GM10248 (cell line): ENCODE measurements at regions not wholly inside any gene's neighbourhood (a gene's known extent, or its start where the extent isn't known, plus 50 kb on each side); places are given as distances from the start of the nearest gene placed in this dataset.

Source experiments
- CTCF ChIA-PET: fragments of 300-600 bp; sonication (Branson Sonifier 250); formaldehyde crosslinking; extraction: SDS; loops from one replicate; lab custom pipeline; 2021; ENCODE audit warnings: antibody characterized with exemption; lab: Yijun Ruan, JAX
- POLR2A ChIA-PET: fragments of 350-650 bp; sonication (Branson Sonifier 250); formaldehyde crosslinking; extraction: SDS; loops from one replicate; lab custom pipeline; 2020; ENCODE audit warnings: antibody characterized with exemption; lab: Yijun Ruan, JAX
- DNase-seq: peaks from one replicate; pipeline ENCODE4 v3.0.0; 2012; ENCODE audit errors: extremely low spot score
- CTCF ChIP-seq: IDR thresholded peaks from 2 replicates; pipeline ENCODE4 v1.5.1; 2012; ENCODE audit warnings: mild to moderate bottlenecking, low read depth; ENCODE audit errors: extremely low read depth, missing control alignments, control extremely low read depth

- POLR2A ChIA-PET = no interaction called here
- DNase-seq = no peak
- CTCF ChIA-PET = no interaction called here
- no peak for TF ChIP-seq CTCF
Measured at GRCh38 chrX:40282946-40283660, 185.3 kb upstream of the BCOR start.

- CTCF ChIA-PET = no interaction called here
- POLR2A ChIA-PET = no interaction called here
- no peak for TF ChIP-seq CTCF
- DNase-seq = no peak
Measured at GRCh38 chrX:40282348-40282747, 184.6 kb upstream of the BCOR start.

- ChIA-PET POLR2A (no interaction called here), CTCF (interaction anchor here (0.9 kb wide), 1 partner anchor 15 kb away, joined by 3 read pairs; no protein-coding TSS in a partner anchor)
- TF ChIP-seq CTCF = no peak
- no peak for DNase-seq
Measured at GRCh38 chrX:40281336-40282005, 183.7 kb upstream of the BCOR start.

GRCh38 chrX:40279762-40280161 is 182.0 kb upstream of the BCOR start:
- ChIA-PET CTCF (interaction anchor here (1.7 kb wide), 1 partner anchor 10 kb away, joined by 5 read pairs; no protein-coding TSS in a partner anchor), POLR2A (no interaction called here)
- no peak for TF ChIP-seq CTCF
- no peak for DNase-seq

- TF ChIP-seq CTCF = no peak
- DNase-seq = no peak
- ChIA-PET CTCF (interaction anchor here (1.7 kb wide), 1 partner anchor 11 kb away, joined by 5 read pairs; no protein-coding TSS in a partner anchor), POLR2A (no interaction called here)
Measured at GRCh38 chrX:40279091-40279430, 181.3 kb upstream of the BCOR start.

GRCh38 chrX:40278340-40279090 is 180.8 kb upstream of the BCOR start:
- ChIA-PET CTCF (no interaction called here), POLR2A (no interaction called here)
- DNase-seq = no peak
- no peak for TF ChIP-seq CTCF
